K562 (cell line): ENCODE measurements at regions not wholly inside any gene's neighbourhood (a gene's known extent, or its start where the extent isn't known, plus 50 kb on each side); places are given as distances from the start of the nearest gene placed in this dataset.

Experiments used
- CHAMP1 ChIP-seq: fragments of 450-650 bp; IDR thresholded peaks from 2 replicates; pipeline ENCODE4 v1.6.1; 2016; ENCODE audit warnings: mild to moderate bottlenecking
- KAT8 ChIP-seq: fragments of 450-650 bp; IDR thresholded peaks from 2 replicates; pipeline ENCODE4 v1.6.1; 2016; ENCODE audit warnings: low read depth, mild to moderate bottlenecking
- NCOA4 ChIP-seq: fragments of 450-650 bp; IDR thresholded peaks from 2 replicates; pipeline ENCODE4 v1.6.1; 2018; ENCODE audit warnings: mild to moderate bottlenecking; ENCODE audit not compliant: partially characterized antibody
- REST ChIP-seq, 2 experiments: fragments of 450-650 bp; formaldehyde crosslinking in 1 of 2; IDR thresholded peaks; 2 replicates each; pipeline versions ENCODE4 v1.4.0 to v1.6.1; 2014 to 2020; ENCODE audit warnings: mild to moderate bottlenecking in 2 of 2, borderline replicate concordance in 1 of 2, low read depth in 1 of 2
- ZNF354B ChIP-seq: fragments of 250-450 bp; sonication (Bioruptor Pico); IDR thresholded peaks from 2 replicates; pipeline ENCODE4 v1.4.0; 2020
- ZNF695 ChIP-seq: fragments of 450-650 bp; formaldehyde crosslinking; IDR thresholded peaks from 2 replicates; pipeline ENCODE4 v1.4.0; 2020; ENCODE audit warnings: mild to moderate bottlenecking, moderate library complexity
- TF ChIP-seq, protein P1 (sequence below), 3 experiments: fragments of 200-800 bp in 1 of 3; sonication (Bioruptor generic) in 1 of 3; sonication (generic) in 1 of 3; formaldehyde crosslinking in 1 of 3; IDR thresholded peaks; 2 replicates each; pipeline versions ENCODE4 v1.6.1 to v1.8.0; 2016 to 2022; ENCODE audit warnings: mild to moderate bottlenecking in 2 of 3, missing compliant biosample characterization in 2 of 3, missing genetic modification characterization in 2 of 3, missing genetic modification reagents in 1 of 3
- TF ChIP-seq, protein P2 (sequence below): sonication (generic); formaldehyde crosslinking; IDR thresholded peaks from 2 replicates; pipeline ENCODE4 v1.8.1; 2023; ENCODE audit warnings: missing genetic modification reagents, mild to moderate bottlenecking, borderline replicate concordance

- TF ChIP-seq CHAMP1: peak; percentile 88
- TF ChIP-seq KAT8: no peak
- TF ChIP-seq ZNF354B (CRISPR knock-in tag): no peak
- TF ChIP-seq REST (IDR thresholded peaks at IDR 0.05; ENCODE audit: borderline replicate concordance): peak; percentile 80
- no peak for TF ChIP-seq REST (CRISPR knock-in tag; IDR thresholded peaks at IDR 0.05; ENCODE audit: low read depth)
- peak; percentile 67 for TF ChIP-seq NCOA4
- TF ChIP-seq, protein P1, sequence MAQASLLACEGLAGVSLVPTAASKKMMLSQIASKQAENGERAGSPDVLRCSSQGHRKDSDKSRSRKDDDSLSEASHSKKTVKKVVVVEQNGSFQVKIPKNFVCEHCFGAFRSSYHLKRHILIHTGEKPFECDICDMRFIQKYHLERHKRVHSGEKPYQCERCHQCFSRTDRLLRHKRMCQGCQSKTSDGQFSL (CRISPR knock-in tag; IDR thresholded peaks at IDR 0.05): no peak
- TF ChIP-seq, protein P1 (tag; IDR thresholded peaks at IDR 0.05): no peak
- no peak for TF ChIP-seq ZNF695 (CRISPR knock-in tag)
- TF ChIP-seq, protein P2, sequence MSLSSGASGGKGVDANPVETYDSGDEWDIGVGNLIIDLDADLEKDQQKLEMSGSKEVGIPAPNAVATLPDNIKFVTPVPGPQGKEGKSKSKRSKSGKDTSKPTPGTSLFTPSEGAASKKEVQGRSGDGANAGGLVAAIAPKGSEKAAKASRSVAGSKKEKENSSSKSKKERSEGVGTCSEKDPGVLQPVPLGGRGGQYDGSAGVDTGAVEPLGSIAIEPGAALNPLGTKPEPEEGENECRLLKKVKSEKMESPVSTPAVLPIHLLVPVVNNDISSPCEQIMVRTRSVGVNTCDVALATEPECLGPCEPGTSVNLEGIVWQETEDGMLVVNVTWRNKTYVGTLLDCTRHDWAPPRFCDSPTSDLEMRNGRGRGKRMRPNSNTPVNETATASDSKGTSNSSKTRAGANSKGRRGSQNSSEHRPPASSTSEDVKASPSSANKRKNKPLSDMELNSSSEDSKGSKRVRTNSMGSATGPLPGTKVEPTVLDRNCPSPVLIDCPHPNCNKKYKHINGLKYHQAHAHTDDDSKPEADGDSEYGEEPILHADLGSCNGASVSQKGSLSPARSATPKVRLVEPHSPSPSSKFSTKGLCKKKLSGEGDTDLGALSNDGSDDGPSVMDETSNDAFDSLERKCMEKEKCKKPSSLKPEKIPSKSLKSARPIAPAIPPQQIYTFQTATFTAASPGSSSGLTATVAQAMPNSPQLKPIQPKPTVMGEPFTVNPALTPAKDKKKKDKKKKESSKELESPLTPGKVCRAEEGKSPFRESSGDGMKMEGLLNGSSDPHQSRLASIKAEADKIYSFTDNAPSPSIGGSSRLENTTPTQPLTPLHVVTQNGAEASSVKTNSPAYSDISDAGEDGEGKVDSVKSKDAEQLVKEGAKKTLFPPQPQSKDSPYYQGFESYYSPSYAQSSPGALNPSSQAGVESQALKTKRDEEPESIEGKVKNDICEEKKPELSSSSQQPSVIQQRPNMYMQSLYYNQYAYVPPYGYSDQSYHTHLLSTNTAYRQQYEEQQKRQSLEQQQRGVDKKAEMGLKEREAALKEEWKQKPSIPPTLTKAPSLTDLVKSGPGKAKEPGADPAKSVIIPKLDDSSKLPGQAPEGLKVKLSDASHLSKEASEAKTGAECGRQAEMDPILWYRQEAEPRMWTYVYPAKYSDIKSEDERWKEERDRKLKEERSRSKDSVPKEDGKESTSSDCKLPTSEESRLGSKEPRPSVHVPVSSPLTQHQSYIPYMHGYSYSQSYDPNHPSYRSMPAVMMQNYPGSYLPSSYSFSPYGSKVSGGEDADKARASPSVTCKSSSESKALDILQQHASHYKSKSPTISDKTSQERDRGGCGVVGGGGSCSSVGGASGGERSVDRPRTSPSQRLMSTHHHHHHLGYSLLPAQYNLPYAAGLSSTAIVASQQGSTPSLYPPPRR (CRISPR knock-in tag): no peak
Measured at GRCh38 chr10:15433850-15434537, 62.9 kb upstream of the FAM171A1 start (continued).
